GM18505 (cell line): ENCODE measurements at regions not wholly inside any gene's neighbourhood (a gene's known extent, or its start where the extent isn't known, plus 50 kb on each side); places are given as distances from the start of the nearest gene placed in this dataset.

Experiments
- ATAC-seq: cut with Tn5 transposase; IDR thresholded peaks from one replicate; pipeline ENCODE4 v1.9.1; 2021; ENCODE audit not compliant: unreplicated experiment
- POLR2A ChIP-seq: IDR thresholded peaks from 4 replicates; pipeline ENCODE4 v1.6.1; 2011; ENCODE audit warnings: borderline replicate concordance; ENCODE audit not compliant: insufficient read depth, insufficient read length; ENCODE audit errors: extremely low read depth

DNA sequence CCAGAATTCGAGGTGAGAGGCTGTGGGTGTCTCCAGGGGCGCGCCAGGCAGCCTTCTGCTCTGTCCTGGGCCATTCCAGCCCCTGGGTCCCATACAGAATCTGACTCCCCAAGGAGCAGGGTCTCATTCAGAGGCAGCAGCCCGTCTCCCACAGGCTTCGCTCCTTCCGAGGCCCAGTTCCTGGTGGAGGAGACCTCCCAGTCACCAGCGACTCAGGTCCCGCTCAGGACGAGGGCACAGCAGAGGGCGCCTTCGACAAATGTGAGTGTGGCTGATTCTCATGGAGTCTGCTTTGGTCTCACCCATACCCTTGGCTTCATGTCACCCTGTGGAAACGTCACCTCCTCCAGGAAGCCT is 81.8 kb upstream of the GPR26 start:
- no peak for ATAC-seq
- no peak for TF ChIP-seq POLR2A

DNA sequence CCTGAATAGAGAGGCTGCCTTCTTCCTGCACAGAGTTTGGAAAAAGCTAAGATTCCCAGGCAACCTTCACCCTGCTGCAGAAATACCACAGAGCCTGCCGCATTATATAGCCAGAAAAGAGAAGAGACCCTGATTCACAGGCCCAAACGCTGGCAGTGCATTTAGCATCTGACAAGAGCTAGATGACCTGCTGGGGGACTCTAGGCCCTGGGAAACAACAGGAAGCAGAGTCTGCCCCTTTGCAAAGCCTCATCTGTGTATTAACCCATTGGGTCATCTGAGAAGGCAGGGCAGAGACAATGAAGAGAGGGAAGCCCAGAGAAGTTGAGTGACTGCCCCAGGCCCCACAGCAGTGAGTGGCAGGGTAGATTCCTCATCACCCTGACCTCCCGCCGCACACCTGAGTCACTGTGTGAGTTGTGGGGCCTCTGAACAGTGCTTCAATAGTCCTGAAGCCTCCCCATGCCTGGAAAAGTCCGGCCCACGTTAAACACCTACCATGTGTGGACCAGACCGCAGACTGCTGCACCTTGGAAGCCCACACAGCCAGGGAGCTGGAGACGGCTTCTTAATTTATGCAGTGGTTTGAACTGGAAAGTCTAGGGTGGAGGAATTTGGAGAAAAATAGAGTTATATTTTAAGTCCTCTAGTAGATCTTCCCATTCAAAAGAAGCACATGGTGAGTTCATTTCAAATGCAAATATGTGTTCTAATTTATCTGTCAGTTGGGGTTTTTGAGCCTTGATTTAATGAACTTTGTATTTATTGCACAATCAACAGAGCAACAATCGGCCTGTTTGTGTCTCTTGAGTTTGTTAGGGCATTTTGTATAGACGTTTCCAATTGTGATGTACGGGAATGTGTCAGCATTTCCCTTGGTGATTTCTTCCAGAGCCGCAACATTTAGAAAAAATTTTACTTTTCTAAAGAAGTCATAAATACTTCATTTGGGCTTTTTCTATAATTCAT is 80.4 kb upstream of the GPR26 start:
- TF ChIP-seq POLR2A, result no peak
- ATAC-seq, result no peak

DNA sequence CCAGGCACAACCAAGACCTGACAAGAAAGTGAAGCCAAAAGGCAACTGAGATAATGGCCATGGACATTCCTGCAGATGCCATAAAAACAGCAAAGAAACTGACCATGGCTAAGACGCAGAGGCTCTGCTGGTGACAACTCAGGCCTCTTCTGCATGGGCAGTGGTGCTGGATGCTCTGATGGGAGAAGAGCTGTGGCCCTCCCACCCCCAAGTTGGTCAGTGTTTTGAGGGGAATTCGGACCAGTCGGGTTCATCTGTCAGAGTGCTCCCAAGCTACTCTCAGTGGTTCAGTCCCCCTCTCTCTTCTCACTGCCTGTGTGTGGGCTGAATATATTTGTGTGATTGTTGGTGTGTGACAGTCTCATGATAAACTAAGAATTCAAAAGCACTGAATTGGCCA is 79.0 kb upstream of the GPR26 start:
- no peak for ATAC-seq
- TF ChIP-seq POLR2A, result no peak

DNA sequence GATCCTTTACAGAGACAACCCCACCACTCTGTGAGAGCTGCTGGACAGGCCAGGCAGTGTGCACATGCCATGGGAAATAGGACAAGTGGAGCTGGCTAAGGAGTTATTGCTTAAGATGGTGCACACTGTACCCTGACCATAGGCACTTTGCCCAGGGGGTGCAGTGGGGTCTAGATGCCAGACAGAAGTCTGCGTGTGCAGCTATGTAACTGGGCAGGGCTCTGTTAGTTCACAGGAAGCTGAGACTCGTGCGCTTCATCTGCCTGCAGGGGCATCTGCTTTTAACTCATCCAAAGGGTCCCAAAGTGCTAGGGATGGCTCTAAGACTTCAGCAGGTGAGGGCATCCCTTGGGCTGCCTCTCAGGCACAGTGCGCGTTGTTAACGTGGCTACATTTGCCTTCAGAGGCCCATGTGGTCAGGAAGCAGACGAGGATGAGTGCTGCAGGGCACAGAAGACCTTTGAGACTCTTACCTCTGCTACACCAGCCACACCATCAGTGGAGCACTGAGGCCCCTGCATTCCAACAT is 77.7 kb upstream of the GPR26 start:
- no peak for ATAC-seq
- TF ChIP-seq POLR2A, result no peak

DNA sequence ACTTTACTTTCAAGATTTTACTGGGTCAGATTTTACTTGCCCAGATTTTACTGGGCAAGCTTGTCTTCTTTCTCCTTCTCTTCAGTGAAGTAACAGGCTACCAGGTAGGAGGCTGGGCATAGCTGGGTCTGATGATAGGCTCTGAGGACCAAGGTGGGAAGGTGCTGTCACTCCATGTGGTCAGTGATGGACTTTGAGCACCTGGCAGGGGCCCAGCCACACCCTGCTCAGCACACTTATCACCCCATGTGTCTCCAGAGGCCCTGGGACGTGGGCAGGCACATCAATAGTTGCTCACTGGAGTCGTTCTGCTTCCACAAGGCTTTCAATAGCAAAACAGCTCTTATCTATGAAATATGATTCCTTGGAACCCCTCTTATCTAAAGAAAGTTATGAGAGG is 70.5 kb upstream of the GPR26 start:
- no peak for ATAC-seq
- TF ChIP-seq POLR2A, result no peak

DNA sequence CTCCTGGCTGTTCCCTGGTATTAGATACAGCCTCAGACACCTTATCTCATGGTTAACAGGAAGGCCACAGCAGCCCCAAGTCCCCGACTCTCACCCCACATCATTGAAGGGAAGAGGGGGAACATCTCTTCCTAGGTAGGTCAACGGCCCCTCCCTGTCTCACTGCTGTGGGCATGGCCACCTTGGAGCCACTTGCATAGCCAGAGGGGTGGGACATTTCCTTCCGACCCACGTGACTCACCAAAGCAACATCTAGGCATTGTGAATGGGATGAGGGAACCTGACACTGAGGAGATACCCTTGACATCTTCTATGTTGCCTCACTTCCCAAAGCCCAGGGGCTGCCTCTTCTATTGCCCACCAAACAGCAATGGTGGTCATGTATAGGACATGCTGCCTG is 68.5 kb upstream of the GPR26 start:
- no peak for ATAC-seq
- no peak for TF ChIP-seq POLR2A

DNA sequence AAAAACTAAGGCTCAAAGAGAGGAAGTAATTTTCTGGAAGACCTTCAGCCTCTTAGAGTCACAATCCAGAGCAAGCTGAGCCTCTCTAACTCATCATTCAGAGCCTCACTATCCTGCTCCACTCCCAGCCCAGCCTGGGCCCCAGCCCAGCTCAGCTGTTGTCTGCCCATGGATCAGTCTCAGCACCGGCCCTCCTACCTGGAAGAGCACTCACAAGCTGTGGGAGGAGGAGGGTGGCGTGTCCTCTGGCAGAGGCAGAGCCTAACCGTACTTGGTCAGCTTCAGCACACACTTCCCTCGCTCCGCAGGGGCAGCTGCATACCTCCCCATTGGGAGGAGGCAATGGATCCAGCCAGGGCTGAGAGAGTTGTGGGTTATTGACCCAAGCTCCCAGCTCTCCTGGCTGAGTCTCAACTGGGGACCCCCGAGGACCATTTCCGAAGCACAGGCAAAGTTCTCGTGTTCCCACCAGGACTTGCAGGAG is 66.7 kb upstream of the GPR26 start:
- no peak for ATAC-seq
- TF ChIP-seq POLR2A, result no peak

DNA sequence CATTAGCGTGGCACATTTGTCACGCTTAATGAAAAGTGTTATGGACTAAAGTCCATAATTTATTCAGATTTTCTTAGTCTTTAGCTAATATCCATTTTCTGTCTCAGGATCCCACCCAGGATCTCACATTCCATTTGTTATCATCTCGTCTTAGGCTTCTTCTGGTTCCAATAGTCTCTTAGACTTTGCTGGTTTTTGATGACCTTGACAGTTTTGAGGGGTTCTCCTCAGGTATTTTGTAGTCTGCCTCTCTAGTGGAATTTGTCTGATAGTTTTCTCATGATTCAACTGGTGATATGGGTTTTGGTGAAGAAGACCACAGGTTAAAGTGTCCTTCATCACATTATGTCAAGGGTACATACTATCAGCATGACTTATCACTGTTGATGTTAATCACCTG is 66.0 kb upstream of the GPR26 start:
- ATAC-seq, result no peak
- TF ChIP-seq POLR2A, result no peak

DNA sequence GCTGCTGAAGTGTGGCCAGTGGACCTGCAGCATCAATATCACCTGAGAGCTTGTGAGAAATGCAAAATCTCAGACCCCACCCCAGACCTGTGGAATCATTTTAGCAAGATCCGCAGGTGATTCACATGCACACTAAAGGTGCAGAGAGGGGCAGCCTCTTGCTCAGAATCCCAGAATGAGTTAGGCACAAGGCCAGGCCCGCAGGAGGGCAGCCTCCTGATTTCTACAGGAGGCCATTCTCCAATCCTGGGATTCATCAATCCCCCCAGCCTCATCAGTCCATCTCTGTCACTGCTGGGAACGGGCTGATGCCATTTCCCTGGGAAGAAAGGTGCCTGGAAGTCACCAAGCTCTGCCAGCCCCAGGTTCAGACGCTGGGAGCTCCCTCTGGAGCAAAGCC is 63.0 kb upstream of the GPR26 start:
- ATAC-seq, result no peak
- no peak for TF ChIP-seq POLR2A

DNA sequence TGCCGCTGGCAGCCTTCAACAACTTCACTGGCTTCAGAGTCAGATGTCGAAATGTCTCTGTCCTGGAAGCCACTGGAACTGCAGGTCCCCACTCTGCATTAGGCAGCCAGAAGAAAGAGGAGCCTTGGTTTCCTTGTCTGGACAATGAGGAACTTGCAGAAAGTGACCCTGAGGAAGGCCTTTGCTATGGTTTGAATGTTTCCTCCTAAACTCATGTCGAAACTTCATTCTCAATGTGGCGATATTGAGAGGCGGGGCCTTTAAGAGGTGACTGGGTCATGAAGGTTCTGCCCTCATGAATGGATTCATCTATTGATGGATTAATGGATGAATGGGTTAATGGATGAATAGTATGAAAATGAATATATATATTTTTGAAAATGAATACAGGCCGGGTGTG is 61.6 kb upstream of the GPR26 start:
- TF ChIP-seq POLR2A, result no peak
- no peak for ATAC-seq

DNA sequence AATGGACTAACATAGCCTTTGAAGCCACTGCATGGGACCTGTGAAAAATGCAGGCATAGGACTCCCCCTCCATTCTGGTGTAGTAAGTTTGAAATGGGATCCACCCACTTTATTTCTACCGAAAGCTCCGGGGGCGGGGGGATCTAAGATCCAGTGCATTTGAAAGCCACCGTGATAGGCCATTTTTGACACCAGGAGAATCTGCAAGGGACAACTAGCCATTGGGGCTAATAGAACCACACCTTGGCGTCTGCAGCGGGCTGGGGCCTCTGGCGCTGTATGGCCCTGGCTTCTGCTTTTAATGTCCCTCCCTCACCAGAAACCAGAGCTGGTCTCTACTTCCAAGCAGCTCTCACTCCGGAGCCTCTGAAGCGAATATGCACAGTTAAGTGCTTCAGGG is 60.1 kb upstream of the GPR26 start:
- ATAC-seq, result no peak
- no peak for TF ChIP-seq POLR2A

DNA sequence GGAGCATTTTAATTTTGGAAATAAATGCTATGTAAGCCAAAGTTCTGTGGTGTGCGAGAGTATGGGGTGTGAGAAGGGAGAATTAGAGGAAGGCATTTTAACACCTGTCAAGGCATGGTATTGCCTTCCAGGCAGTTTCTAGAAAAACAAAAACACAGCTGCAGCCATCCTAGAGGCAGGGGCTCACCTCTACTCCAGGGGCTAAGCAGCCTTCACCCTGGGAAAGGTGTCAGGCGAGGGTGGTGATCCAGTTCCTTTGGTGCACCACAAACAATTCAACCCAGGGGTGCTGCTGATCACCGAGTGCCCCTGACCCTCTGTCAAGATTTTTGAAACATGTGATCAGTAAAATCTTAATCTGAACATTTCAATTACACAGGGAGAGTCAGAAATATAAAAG is 59.2 kb upstream of the GPR26 start:
- ATAC-seq, result no peak

DNA sequence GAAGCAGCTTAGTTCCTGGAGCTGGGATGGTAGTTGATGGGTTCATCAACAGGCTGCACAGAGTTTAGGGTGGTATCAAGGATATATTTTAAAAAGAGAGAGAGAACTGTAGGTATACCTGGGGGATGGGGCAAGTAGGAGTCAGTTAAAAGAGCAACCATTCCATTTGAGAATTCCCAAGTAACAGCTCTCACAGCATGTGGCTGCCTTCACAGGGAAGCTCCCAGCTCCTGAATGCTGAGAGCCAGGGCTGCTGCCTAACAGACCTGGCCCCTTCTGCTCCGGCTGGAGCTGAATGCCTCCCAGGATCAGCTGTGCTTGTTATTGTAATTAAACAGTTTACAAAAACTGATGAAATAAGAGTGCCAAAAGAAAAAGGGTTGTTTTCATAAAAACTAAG is 58.8 kb upstream of the GPR26 start:
- no peak for TF ChIP-seq POLR2A
- ATAC-seq, result no peak

More for the DNA sequence above, 59.2 kb upstream of the GPR26 start:
- no peak for TF ChIP-seq POLR2A

DNA sequence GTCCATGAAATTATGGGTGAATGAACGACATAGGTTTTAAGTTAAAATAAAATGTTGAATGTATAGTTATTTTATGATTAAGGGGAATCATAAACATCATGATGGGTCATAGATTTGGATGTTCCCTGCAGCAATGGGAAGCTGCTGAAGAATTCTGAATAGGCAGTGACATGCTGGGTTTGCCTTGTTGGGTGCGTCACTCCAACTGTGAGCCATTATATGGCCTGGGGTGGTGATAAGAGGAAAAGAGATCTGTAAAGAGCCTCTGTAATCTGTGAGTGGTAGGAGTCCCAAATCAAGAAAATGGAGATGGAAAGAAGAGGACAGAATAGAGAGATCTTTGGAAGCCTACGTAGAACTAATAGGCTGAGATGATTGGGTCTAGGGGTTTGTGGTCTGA is 58.1 kb upstream of the GPR26 start:
- TF ChIP-seq POLR2A, result no peak
- ATAC-seq, result no peak
